K562 (cell line): ENCODE measurements at regions not wholly inside any gene's neighbourhood (a gene's known extent, or its start where the extent isn't known, plus 50 kb on each side); places are given as distances from the start of the nearest gene placed in this dataset.

Source experiments
- BCOR ChIP-seq: fragments of 450-650 bp; IDR thresholded peaks from 2 replicates; pipeline ENCODE4 v1.6.1; 2016
- HCFC1 ChIP-seq: IDR thresholded peaks from 2 replicates; pipeline ENCODE4 v1.6.1; 2012; ENCODE audit warnings: low read depth, low read length, improper control_type of control experiment
- HSF4 ChIP-seq: fragments of 250-450 bp; sonication (Bioruptor Pico); IDR thresholded peaks from 2 replicates; pipeline ENCODE4 v2.1.2; 2022; ENCODE audit warnings: mild to moderate bottlenecking, moderate library complexity, borderline replicate concordance
- IRF2 ChIP-seq: sonication (generic); formaldehyde crosslinking; IDR thresholded peaks from 2 replicates; pipeline ENCODE4 v1.8.1; 2022; ENCODE audit warnings: mild to moderate bottlenecking, missing genetic modification reagents
- KLF16 ChIP-seq: IDR thresholded peaks from 2 replicates; pipeline ENCODE4 v1.6.1; 2016; ENCODE audit warnings: antibody characterized with exemption
- MTA2 ChIP-seq: fragments of 450-650 bp; IDR thresholded peaks from 2 replicates; pipeline ENCODE4 v1.6.1; 2016; ENCODE audit warnings: low read depth
- NR1H2 ChIP-seq: sonication (generic); formaldehyde crosslinking; IDR thresholded peaks from 2 replicates; pipeline ENCODE4 v1.4.0; 2020; ENCODE audit warnings: mild to moderate bottlenecking, missing genetic modification reagents
- PHB2 ChIP-seq: fragments of 450-650 bp; IDR thresholded peaks from 2 replicates; pipeline ENCODE4 v1.6.1; 2017; ENCODE audit warnings: low read depth
- POLR3A ChIP-seq: IDR thresholded peaks from 2 replicates; pipeline ENCODE4 v1.6.1; 2011; ENCODE audit warnings: borderline replicate concordance, mild to moderate bottlenecking, moderate library complexity; ENCODE audit not compliant: insufficient read length, insufficient read depth; ENCODE audit errors: extremely low read depth
- RBM22 ChIP-seq: fragments of 200-400 bp; formaldehyde crosslinking; IDR thresholded peaks from 2 replicates; pipeline ENCODE4 v1.6.1; 2018; ENCODE audit warnings: low read length, low read depth; ENCODE audit not compliant: poor library complexity, severe bottlenecking
- RFX7 ChIP-seq: fragments of 250-450 bp; sonication (Bioruptor Pico); IDR thresholded peaks from 2 replicates; pipeline ENCODE4 v1.5.1; 2021; ENCODE audit warnings: mild to moderate bottlenecking
- SAFB2 ChIP-seq: fragments of 200-400 bp; formaldehyde crosslinking; IDR thresholded peaks from 2 replicates; pipeline ENCODE4 v1.6.1; 2018; ENCODE audit warnings: borderline replicate concordance, low read length, low read depth, moderate library complexity; ENCODE audit not compliant: severe bottlenecking
- SIN3B ChIP-seq: fragments of 450-650 bp; IDR thresholded peaks from 2 replicates; pipeline ENCODE4 v1.6.1; 2017; ENCODE audit warnings: low read depth, mild to moderate bottlenecking, moderate library complexity
- SIX5 ChIP-seq, 2 experiments: IDR thresholded peaks; 2 replicates each; pipeline ENCODE4 v1.6.1; 2011; ENCODE audit warnings: low read length in 2 of 2, borderline replicate concordance in 1 of 2, low read depth in 1 of 2, mild to moderate bottlenecking in 1 of 2, moderate library complexity in 1 of 2; ENCODE audit not compliant: insufficient read depth in 1 of 2
- SMARCA4 ChIP-seq: fragments of 450-650 bp; IDR thresholded peaks from 2 replicates; pipeline ENCODE4 v1.6.1; 2016
- SMARCC2 ChIP-seq: fragments of 450-650 bp; IDR thresholded peaks from 2 replicates; pipeline ENCODE4 v1.6.1; 2017; ENCODE audit warnings: antibody characterized with exemption, moderate library complexity, mild to moderate bottlenecking, low read depth
- SPI1 ChIP-seq: IDR thresholded peaks from 2 replicates; pipeline ENCODE4 v1.6.1; 2011; ENCODE audit warnings: low read depth, low read length, control low read depth, borderline replicate concordance
- TRIM24 ChIP-seq, 2 experiments: fragments of 450-650 bp; IDR thresholded peaks; 2 replicates each; pipeline ENCODE4 v1.6.1; 2016
- ZBTB26 ChIP-seq: fragments of 450-650 bp; formaldehyde crosslinking; IDR thresholded peaks from 2 replicates; pipeline ENCODE4 v1.4.0; 2022; ENCODE audit warnings: missing genetic modification characterization
- ZNF134 ChIP-seq: fragments of 250-450 bp; sonication (Bioruptor Pico); conservative IDR thresholded peaks from 2 replicates; pipeline ENCODE4 v1.4.0; 2020
- ZNF143 ChIP-seq: sonication (generic); formaldehyde crosslinking; IDR thresholded peaks from 2 replicates; pipeline ENCODE4 v1.9.0; 2022; ENCODE audit warnings: mild to moderate bottlenecking, missing genetic modification reagents
- ZNF41 ChIP-seq: fragments of 250-450 bp; sonication (Bioruptor Pico); conservative IDR thresholded peaks from 2 replicates; pipeline ENCODE4 v1.4.0; 2020; ENCODE audit warnings: mild to moderate bottlenecking
- ZNF589 ChIP-seq: fragments of 200-800 bp; sonication (Bioruptor generic); IDR thresholded peaks from 2 replicates; pipeline ENCODE4 v1.6.1; 2016; ENCODE audit warnings: low read depth, missing genetic modification characterization, missing compliant biosample characterization
- ZNF76 ChIP-seq: fragments of 250-450 bp; sonication (Bioruptor Pico); IDR thresholded peaks from 2 replicates; pipeline ENCODE4 v1.4.0; 2020; ENCODE audit warnings: mild to moderate bottlenecking, moderate library complexity, borderline replicate concordance
- TF ChIP-seq, protein P1 (sequence below): fragments of 250-450 bp; sonication (Bioruptor Pico); IDR thresholded peaks from 2 replicates; pipeline ENCODE4 v1.5.0; 2021
- TF ChIP-seq, protein P2 (sequence below), 2 experiments: fragments of 450-650 bp in 1 of 2; sonication (generic) in 1 of 2; formaldehyde crosslinking in 1 of 2; IDR thresholded peaks in 1 of 2; conservative IDR thresholded peaks in 1 of 2; 2 replicates each; pipeline versions ENCODE4 v1.6.1 to v1.8.1; 2016 to 2023; ENCODE audit warnings: mild to moderate bottlenecking in 2 of 2, moderate library complexity in 2 of 2, inconsistent platforms in 1 of 2, missing genetic modification reagents in 1 of 2
- TF ChIP-seq, protein P3 (sequence below): fragments of 250-450 bp; sonication (Bioruptor Pico); IDR thresholded peaks from 2 replicates; pipeline ENCODE4 v1.5.0; 2020; ENCODE audit warnings: mild to moderate bottlenecking

- TF ChIP-seq HCFC1 (no peak), ZNF76 (CRISPR knock-in tag) (no peak), KLF16 (peak; percentile 72; the same call in 1 of the 2 replicates), RFX7 (CRISPR knock-in tag) (no peak), ZNF589 (peak; percentile 41; the same call in 1 of the 2 replicates), ZBTB26 (CRISPR knock-in tag) (no peak), HSF4 (CRISPR knock-in tag) (no peak), ZNF41 (CRISPR knock-in tag) (no peak), ZNF134 (CRISPR knock-in tag) (no peak), ZNF143 (no peak), SIX5 (IDR thresholded peaks at IDR 0.05; ENCODE audit: borderline replicate concordance in 1 of 2, insufficient read depth in 1 of 2, low read depth in 1 of 2, low read length in 2 of 2) (no peak), SIN3B (no peak), SMARCC2 (peak; percentile 70), TRIM24 (IDR thresholded peaks at IDR 0.05) (peak; percentile 81 to 82), BCOR (peak; percentile 25; the same call in 1 of the 2 replicates), PHB2 (peak; percentile 47; the same call in 1 of the 2 replicates), SPI1 (no peak), RBM22 (no peak), SMARCA4 (peak; percentile 88), MTA2 (peak; percentile 77), NR1H2 (CRISPR knock-in tag) (no peak), IRF2 (CRISPR knock-in tag) (no peak), SAFB2 (no peak), POLR3A (no peak)
- TF ChIP-seq, protein P1, sequence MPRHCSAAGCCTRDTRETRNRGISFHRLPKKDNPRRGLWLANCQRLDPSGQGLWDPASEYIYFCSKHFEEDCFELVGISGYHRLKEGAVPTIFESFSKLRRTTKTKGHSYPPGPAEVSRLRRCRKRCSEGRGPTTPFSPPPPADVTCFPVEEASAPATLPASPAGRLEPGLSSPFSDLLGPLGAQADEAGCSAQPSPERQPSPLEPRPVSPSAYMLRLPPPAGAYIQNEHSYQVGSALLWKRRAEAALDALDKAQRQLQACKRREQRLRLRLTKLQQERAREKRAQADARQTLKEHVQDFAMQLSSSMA (CRISPR knock-in tag): no peak
- TF ChIP-seq, protein P2, sequence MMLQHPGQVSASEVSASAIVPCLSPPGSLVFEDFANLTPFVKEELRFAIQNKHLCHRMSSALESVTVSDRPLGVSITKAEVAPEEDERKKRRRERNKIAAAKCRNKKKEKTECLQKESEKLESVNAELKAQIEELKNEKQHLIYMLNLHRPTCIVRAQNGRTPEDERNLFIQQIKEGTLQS (IDR thresholded peaks at IDR 0.05): peak; percentile 47; the same call in 1 of the 2 replicates
- TF ChIP-seq, protein P2 (CRISPR knock-in tag; conservative IDR thresholded peaks at IDR 0.05): no peak
- TF ChIP-seq, protein P3, sequence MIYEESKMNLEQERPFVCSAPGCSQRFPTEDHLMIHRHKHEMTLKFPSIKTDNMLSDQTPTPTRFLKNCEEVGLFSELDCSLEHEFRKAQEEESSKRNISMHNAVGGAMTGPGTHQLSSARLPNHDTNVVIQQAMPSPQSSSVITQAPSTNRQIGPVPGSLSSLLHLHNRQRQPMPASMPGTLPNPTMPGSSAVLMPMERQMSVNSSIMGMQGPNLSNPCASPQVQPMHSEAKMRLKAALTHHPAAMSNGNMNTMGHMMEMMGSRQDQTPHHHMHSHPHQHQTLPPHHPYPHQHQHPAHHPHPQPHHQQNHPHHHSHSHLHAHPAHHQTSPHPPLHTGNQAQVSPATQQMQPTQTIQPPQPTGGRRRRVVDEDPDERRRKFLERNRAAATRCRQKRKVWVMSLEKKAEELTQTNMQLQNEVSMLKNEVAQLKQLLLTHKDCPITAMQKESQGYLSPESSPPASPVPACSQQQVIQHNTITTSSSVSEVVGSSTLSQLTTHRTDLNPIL (CRISPR knock-in tag): no peak
Observed at GRCh38 chr4:79632114-79632513, 224.1 kb upstream of the GK2 start (continued).
